ENCODE measurements at regions not wholly inside any gene's neighbourhood (a gene's known extent, or its start where the extent isn't known, plus 50 kb on each side); places are given as distances from the start of the nearest gene placed in this dataset.

DNA sequence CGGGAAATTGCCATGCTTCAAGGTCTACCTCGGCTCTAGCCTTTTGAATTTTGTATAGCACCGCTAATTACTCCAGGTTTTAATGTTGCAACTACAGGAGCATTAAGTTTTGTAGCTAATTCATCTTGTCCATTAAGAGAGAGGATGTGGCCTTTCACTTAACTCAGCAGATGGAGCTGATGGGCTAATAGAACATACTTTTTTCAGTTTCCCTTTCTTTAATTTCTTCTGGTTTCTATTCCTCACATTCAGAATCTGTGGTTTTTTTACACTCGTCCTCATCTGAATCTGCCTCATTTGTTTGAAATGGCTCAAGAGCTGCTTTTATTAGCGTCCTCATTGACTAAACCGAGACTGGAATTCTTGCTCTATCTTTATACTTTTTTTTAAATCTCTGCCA, 2085.7 kb upstream of the C9orf72 start:
- dilution Hi-C loops (cut with MboI; ENCODE audit: extremely low pct_ligation_motif_present, low sequenced_read_pairs): no loop called here
- no peak for FAIRE-seq
- H3K4me1 ChIP-seq (ENCODE audit: control insufficient read depth, extremely low read depth, insufficient read depth, low read length): no peaks in the 10 kb centered on the region
- DNase-seq (ENCODE audit: low read depth, low spot score): no peak
- H4K20me1 ChIP-seq (ENCODE audit: control insufficient read depth, extremely low read depth, insufficient read depth, low read length): no peaks in the 10 kb centered on the region
- no peaks in the 10 kb centered on the region for H3K27me3 ChIP-seq (ENCODE audit: control insufficient read depth, extremely low read depth, insufficient read depth, low read length)
- no peaks in the 10 kb centered on the region for H3K9me3 ChIP-seq (ENCODE audit: control insufficient read depth, low read depth, low read length)
- no peak overlapping the region for H3K9ac ChIP-seq (ENCODE audit: control insufficient read depth, extremely low read depth, insufficient read depth, low read length)
- no peak overlapping the region for H3K27ac ChIP-seq (ENCODE audit: control insufficient read depth, insufficient read depth, low read length)
- TF ChIP-seq CTCF (optimal IDR thresholded peaks at IDR 0.05 in 1 of 3, IDR thresholded peaks at IDR 0.05 in 1 of 3, conservative IDR thresholded peaks at IDR 0.05 in 1 of 3; ENCODE audit: extremely low read depth in 1 of 3, insufficient read depth in 2 of 3, low read length in 3 of 3) (no peak), EZH2 (IDR thresholded peaks at IDR 0.05; ENCODE audit: low read length) (no peak)
- H2AFZ ChIP-seq (ENCODE audit: control insufficient read depth, low read length): no peak overlapping the region
- H3K79me2 ChIP-seq (ENCODE audit: control insufficient read depth, insufficient read depth, low read length): no peaks in the 10 kb centered on the region
- no peak overlapping the region for H3K4me3 ChIP-seq (ENCODE audit: control insufficient read depth in 2 of 3, extremely low read depth in 1 of 3, insufficient read depth in 2 of 3, low read depth in 1 of 3, low read length in 3 of 3)
- H3K9me1 ChIP-seq (ENCODE audit: control insufficient read depth, extremely low read depth, insufficient read depth, low read length): no peaks in the 10 kb centered on the region
- no peaks in the 10 kb centered on the region for H3K36me3 ChIP-seq (ENCODE audit: control insufficient read depth in 2 of 2, extremely low read depth in 1 of 2, insufficient read depth in 2 of 2, low read length in 2 of 2)
- no peak overlapping the region for H3K4me2 ChIP-seq (ENCODE audit: control insufficient read depth, extremely low read depth, insufficient read depth, low read depth, low read length)

- Histone ChIP-seq H3K4me2 (ENCODE audit: control insufficient read depth, extremely low read depth, insufficient read depth, low read depth, low read length) (no peak overlapping the region), H3K27ac (ENCODE audit: control insufficient read depth, insufficient read depth, low read length) (no peak overlapping the region), H3K9me1 (ENCODE audit: control insufficient read depth, extremely low read depth, insufficient read depth, low read length) (no peaks in the 10 kb centered on the region), H3K9ac (ENCODE audit: control insufficient read depth, extremely low read depth, insufficient read depth, low read length) (no peak overlapping the region), H3K36me3 (ENCODE audit: control insufficient read depth in 2 of 2, extremely low read depth in 1 of 2, insufficient read depth in 2 of 2, low read length in 2 of 2) (no peaks in the 10 kb centered on the region), H2AFZ (ENCODE audit: control insufficient read depth, low read length) (no peak overlapping the region), H3K79me2 (ENCODE audit: control insufficient read depth, insufficient read depth, low read length) (no peaks in the 10 kb centered on the region), H3K9me3 (ENCODE audit: control insufficient read depth, low read depth, low read length) (no peaks in the 10 kb centered on the region), H3K27me3 (ENCODE audit: control insufficient read depth, extremely low read depth, insufficient read depth, low read length) (no peaks in the 10 kb centered on the region), H3K4me1 (ENCODE audit: control insufficient read depth, extremely low read depth, insufficient read depth, low read length) (no peaks in the 10 kb centered on the region), H3K4me3 (ENCODE audit: control insufficient read depth in 2 of 3, extremely low read depth in 1 of 3, insufficient read depth in 2 of 3, low read depth in 1 of 3, low read length in 3 of 3) (no peak overlapping the region), H4K20me1 (ENCODE audit: control insufficient read depth, extremely low read depth, insufficient read depth, low read length) (no peaks in the 10 kb centered on the region)
- FAIRE-seq: no peak
- dilution Hi-C loops (cut with MboI; ENCODE audit: extremely low pct_ligation_motif_present, low sequenced_read_pairs): no loop called here
- no peak for TF ChIP-seq CTCF (optimal IDR thresholded peaks at IDR 0.05 in 1 of 3, IDR thresholded peaks at IDR 0.05 in 1 of 3, conservative IDR thresholded peaks at IDR 0.05 in 1 of 3; ENCODE audit: extremely low read depth in 1 of 3, insufficient read depth in 2 of 3, low read length in 3 of 3)
- no peak for TF ChIP-seq EZH2 (IDR thresholded peaks at IDR 0.05; ENCODE audit: low read length)
- DNase-seq (ENCODE audit: low read depth, low spot score): no peak
Observed at GRCh38 chr9:29659736-29660135, 2086.5 kb upstream of the C9orf72 start.

All from keratinocyte (primary cell).